HEK293T (cell line): ENCODE measurements at regions not wholly inside any gene's neighbourhood (a gene's known extent, or its start where the extent isn't known, plus 50 kb on each side); places are given as distances from the start of the nearest gene placed in this dataset.

ENCODE experiments used
- BHLHE40 ChIP-seq: fragments of 450-650 bp; IDR thresholded peaks from 2 replicates; pipeline ENCODE4 v1.6.1; 2016; ENCODE audit warnings: mild to moderate bottlenecking, moderate library complexity, borderline replicate concordance
- CTBP1 ChIP-seq: fragments of 450-650 bp; IDR thresholded peaks from 2 replicates; pipeline ENCODE4 v1.6.1; 2016; ENCODE audit warnings: borderline replicate concordance
- FOXA1 ChIP-seq: fragments of 450-650 bp; IDR thresholded peaks from 2 replicates; pipeline ENCODE4 v1.6.1; 2016; ENCODE audit warnings: mild to moderate bottlenecking
- NFRKB ChIP-seq: fragments of 450-650 bp; IDR thresholded peaks from 2 replicates; pipeline ENCODE4 v1.6.1; 2016; ENCODE audit warnings: mild to moderate bottlenecking, moderate library complexity
- SP1 ChIP-seq: fragments of 450-650 bp; IDR thresholded peaks from 2 replicates; pipeline ENCODE4 v1.6.1; 2017
- TARDBP ChIP-seq: fragments of 450-650 bp; IDR thresholded peaks from 2 replicates; pipeline ENCODE4 v1.6.1; 2016
- ZNF384 ChIP-seq: fragments of 450-650 bp; IDR thresholded peaks from 2 replicates; pipeline ENCODE4 v1.6.1; 2016

- TF ChIP-seq SP1 = no peak
- TF ChIP-seq BHLHE40 = no peak
- TF ChIP-seq CTBP1 = no peak
- no peak for TF ChIP-seq ZNF384
- no peak for TF ChIP-seq NFRKB
- no peak for TF ChIP-seq TARDBP
- TF ChIP-seq FOXA1 = no peak
Measured at GRCh38 chr6:1253816-1254215, 58.1 kb upstream of the FOXQ1 start.
